GM18868 (cell line): ENCODE measurements at regions not wholly inside any gene's neighbourhood (a gene's known extent, or its start where the extent isn't known, plus 50 kb on each side); places are given as distances from the start of the nearest gene placed in this dataset.
"Not testable (repeated sequence)": the region's sequence is repeated elsewhere in the genome, so short reads cannot be mapped to it uniquely, and the experiment has no call there.

ENCODE experiments used
- ATAC-seq: cut with Tn5 transposase; IDR thresholded peaks from one replicate; pipeline ENCODE4 v1.9.1; 2021; ENCODE audit warnings: mild to moderate bottlenecking, moderate library complexity; ENCODE audit not compliant: unreplicated experiment

GRCh38 chr9:85112391-85112790, 442.9 kb downstream of the NTRK2 start:
- no peak for ATAC-seq

DNA sequence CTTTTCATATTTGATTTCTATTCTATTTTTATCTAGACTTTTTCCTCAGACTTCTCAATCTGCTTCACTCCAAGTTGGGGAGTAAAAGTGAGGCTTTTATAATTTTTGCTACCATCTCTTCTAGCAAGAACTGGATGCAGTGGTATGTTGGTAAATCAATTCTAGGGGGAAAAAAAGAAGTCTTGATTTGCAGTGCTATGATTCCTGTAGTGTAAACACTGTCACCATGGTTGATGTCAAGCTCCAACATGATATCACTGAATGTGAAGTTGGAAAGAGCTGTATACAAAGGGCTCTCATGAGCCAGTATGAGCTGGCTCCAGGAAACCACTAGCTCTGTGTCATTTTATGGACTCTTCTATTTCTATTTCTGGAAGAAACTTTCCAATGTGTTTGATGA, 439.2 kb downstream of the NTRK2 start:
- ATAC-seq, result no peak

- ATAC-seq, result no peak
These were observed 438.7 kb downstream of the NTRK2 start for GRCh38 chr9:85108229-85108628.

GRCh38 chr9:85089188-85089969, 419.9 kb downstream of the NTRK2 start:
- ATAC-seq, result no peak

DNA sequence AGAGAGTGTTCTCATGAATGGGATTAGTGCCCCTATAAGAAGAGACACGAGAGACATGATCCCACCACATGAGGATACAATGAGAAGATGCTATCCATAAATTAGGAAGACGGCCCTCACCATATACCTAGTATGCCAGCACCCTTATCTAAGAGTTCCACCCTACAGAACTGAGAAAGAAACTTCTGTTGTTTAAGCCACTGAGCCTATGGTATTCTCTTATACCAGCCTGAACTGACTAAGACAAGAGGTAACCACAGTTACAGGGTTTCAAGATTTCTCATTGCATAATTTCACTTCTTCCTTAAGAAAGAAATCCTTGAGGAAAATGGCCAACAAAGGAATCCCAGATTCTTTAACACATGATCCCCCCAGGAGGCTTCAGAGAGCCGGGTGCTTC, 412.4 kb downstream of the NTRK2 start:
- ATAC-seq, result peak; percentile 68

- no peak for ATAC-seq
These were observed 409.8 kb downstream of the NTRK2 start for GRCh38 chr9:85079349-85079748.

DNA sequence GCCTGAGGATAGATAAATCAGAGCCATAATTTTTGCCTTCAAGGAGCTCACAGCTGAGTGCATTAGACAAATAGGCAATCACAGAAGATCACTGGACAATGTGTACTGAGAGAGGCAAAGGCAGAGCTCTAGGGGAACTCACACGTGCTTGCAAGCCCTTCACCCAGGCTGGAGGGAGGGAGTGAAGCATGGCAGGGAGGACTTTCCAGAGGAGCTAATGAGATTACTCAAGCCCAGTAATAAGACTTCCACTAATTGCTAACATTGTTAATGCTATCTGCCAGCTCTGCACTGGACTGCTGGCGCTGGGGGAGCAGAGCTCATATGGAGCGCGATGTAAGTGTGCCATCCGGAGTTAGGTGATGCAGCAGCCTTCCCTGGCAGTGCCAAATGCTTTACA, 408.4 kb downstream of the NTRK2 start:
- no peak for ATAC-seq

GRCh38 chr9:85077146-85077545, 407.6 kb downstream of the NTRK2 start:
- not testable (repeated sequence) for ATAC-seq
